GM12878 (cell line): ENCODE measurements at regions not wholly inside any gene's neighbourhood (a gene's known extent, or its start where the extent isn't known, plus 50 kb on each side); places are given as distances from the start of the nearest gene placed in this dataset.

Experiments used
- ATAC-seq: fragments of 200-7000 bp; cut with Tn5 transposase; 3 replicates; pipeline ENCODE4 v1.9.1; 2020; ENCODE audit warnings: mild to moderate bottlenecking, moderate library complexity
- BruUV-seq: library from RNA; stranded (reverse); fragments of 400-500 nt; replicated peaks from 2 replicates; lab custom pipeline; 2021; lab: Mats Ljungman, UMichigan
- CTCF ChIA-PET: fragments of 300-600 bp; sonication (Branson Sonifier 250); formaldehyde crosslinking; extraction: SDS; loops from one replicate; lab custom pipeline; 2021; ENCODE audit warnings: inconsistent platforms; lab: Yijun Ruan, JAX
- POLR2A ChIA-PET: fragments of 350-600 bp; formaldehyde crosslinking; extraction: SDS; loops from one replicate; lab custom pipeline; 2021; ENCODE audit warnings: inconsistent platforms; lab: Charles Lee
- RAD21 ChIA-PET: fragments of 300-600 bp; sonication (Branson Sonifier 250); formaldehyde crosslinking; loops from one replicate; lab custom pipeline; 2023; ENCODE audit warnings: antibody characterized with exemption; ENCODE audit not compliant: unreplicated experiment; lab: Charles Lee
- SMC1A ChIA-PET: fragments of 300-600 bp; sonication (Branson Sonifier 250); formaldehyde crosslinking; loops from one replicate; lab custom pipeline; 2023; ENCODE audit not compliant: unreplicated experiment, uncharacterized antibody; lab: Charles Lee
- DNase-seq: peaks from one replicate; pipeline ENCODE4 v3.0.0-alpha.2; 2011; ENCODE audit warnings: low read depth, low spot score
- FAIRE-seq: peaks from 3 replicates; lab custom pipeline; 2011; peaks lifted over from hg19 to GRCh38; lab: Jason Lieb, UNC
- H2AFZ ChIP-seq: 2 replicates; pipeline ENCODE4 v1.6.0; 2011; ENCODE audit warnings: low read depth, low read length, control low read depth; ENCODE audit not compliant: control insufficient read depth
- H3K27ac ChIP-seq: 2 replicates; pipeline ENCODE4 v1.5.1; 2011; ENCODE audit warnings: control low read depth; ENCODE audit not compliant: control insufficient read depth, insufficient read depth
- H3K27me3 ChIP-seq, 2 experiments: replicated peaks in 1 of 2; 2 replicates each; pipeline versions ENCODE4 v1.6.0 to v1.6.1; 2011; ENCODE audit warnings: low read length in 1 of 2; ENCODE audit not compliant: control insufficient read depth in 2 of 2, insufficient read depth in 2 of 2
- H3K36me3 ChIP-seq, 2 experiments: 2 replicates each; pipeline ENCODE4 v1.5.1; 2011; ENCODE audit warnings: low read length in 1 of 2; ENCODE audit not compliant: control insufficient read depth in 2 of 2, insufficient read depth in 2 of 2
- H3K4me1 ChIP-seq: 2 replicates; pipeline ENCODE4 v1.6.1; 2011; ENCODE audit warnings: mild to moderate bottlenecking, low read length, moderate library complexity, mixed read lengths; ENCODE audit not compliant: control insufficient read depth, insufficient read depth
- H3K4me2 ChIP-seq: 2 replicates; pipeline ENCODE4 v1.6.0; 2011; ENCODE audit warnings: control low read depth; ENCODE audit not compliant: control insufficient read depth, insufficient read depth
- H3K4me3 ChIP-seq: fragments of 200-600 bp; sonication (generic); 2 replicates; pipeline ENCODE4 v1.5.1; 2016
- H3K79me2 ChIP-seq: 2 replicates; pipeline ENCODE4 v1.6.0; 2011; ENCODE audit warnings: low read length; ENCODE audit not compliant: control insufficient read depth, insufficient read depth
- H3K9ac ChIP-seq: 2 replicates; pipeline ENCODE4 v1.8.0; 2011; ENCODE audit warnings: low read length, control low read depth, mixed read lengths; ENCODE audit not compliant: control insufficient read depth, insufficient read depth
- H3K9me3 ChIP-seq: replicated peaks from 3 replicates; pipeline ENCODE4 v1.5.1; 2011; ENCODE audit warnings: mild to moderate bottlenecking, low read length; ENCODE audit not compliant: control insufficient read depth, insufficient read depth
- H4K20me1 ChIP-seq: 2 replicates; pipeline ENCODE4 v1.6.0; 2011; ENCODE audit not compliant: control insufficient read depth, insufficient read depth
- CBFB ChIP-seq: IDR thresholded peaks from 2 replicates; pipeline ENCODE4 v1.6.1; 2016; ENCODE audit warnings: antibody characterized with exemption, low read depth
- E2F8 ChIP-seq: fragments of 450-650 bp; IDR thresholded peaks from 2 replicates; pipeline ENCODE4 v1.6.1; 2018; ENCODE audit warnings: mild to moderate bottlenecking, low read depth, moderate library complexity; ENCODE audit not compliant: partially characterized antibody
- IKZF1 ChIP-seq: fragments of 450-650 bp; conservative IDR thresholded peaks from 2 replicates; pipeline ENCODE4 v1.6.1; 2017; ENCODE audit warnings: antibody characterized with exemption, mild to moderate bottlenecking
- MYB ChIP-seq: fragments of 150-350 bp; IDR thresholded peaks from 2 replicates; pipeline ENCODE4 v1.6.1; 2014; ENCODE audit warnings: mild to moderate bottlenecking, low read depth, low read length, borderline replicate concordance
- NFIC ChIP-seq: IDR thresholded peaks from 2 replicates; pipeline ENCODE4 v1.6.1; 2012; ENCODE audit warnings: low read depth, mild to moderate bottlenecking, inconsistent platforms, low read length, moderate library complexity
- ZNF274 ChIP-seq: IDR thresholded peaks from one replicate; pipeline ENCODE4 v1.8.0; 2011; ENCODE audit not compliant: insufficient read length, insufficient read depth
- whole genome bisulfite sequencing: methylation state at CpG from one replicate; pipeline ENCODE4 v1.1.6; 2016; ENCODE audit warnings: low lambda C conversion rate; ENCODE audit not compliant: insufficient replicate concordance, insufficient coverage; ENCODE audit errors: missing lambda C conversion rate; 5-methylcytosine and 5-hydroxymethylcytosine counted together
- in situ Hi-C: fragments of 300-500 bp; cut with MboI; formaldehyde crosslinking; loops from 9 replicates; pipeline ENCODE4 v1.14.3; 2018; ENCODE audit warnings: mixed read lengths
- intact Hi-C: fragments of 100-400 bp; cut with micrococcal nuclease; formaldehyde crosslinking; loops from one replicate; pipeline ENCODE4 v1.14.2; 2022; ENCODE audit not compliant: unreplicated experiment

- WGBS = 35% methylated on average over 8 of the region's 8 CpGs
- ATAC-seq = no peak
- no peak for TF ChIP-seq ZNF274
- no peak for TF ChIP-seq MYB
- TF ChIP-seq E2F8 = no peak
- TF ChIP-seq CBFB = no peak
- TF ChIP-seq IKZF1 = no peak
- no peak for TF ChIP-seq NFIC
- TF ChIP-seq, all 136 proteins: peak for 0
- no peaks in the 10 kb centered on the region for H3K79me2 ChIP-seq
- H3K36me3 ChIP-seq = no peaks in the 10 kb centered on the region
- no TSS peak for BruUV-seq
- no peak for DNase-seq
- in situ Hi-C loops (no loop called here), intact Hi-C loops (no loop called here)
- no peak overlapping the region for H3K4me3 ChIP-seq
- H2AFZ ChIP-seq = no peak overlapping the region
- H3K9me3 ChIP-seq = no peaks in the 10 kb centered on the region
- H3K4me1 ChIP-seq = no peaks in the 10 kb centered on the region
- no peak overlapping the region for H3K27ac ChIP-seq
- RAD21 ChIA-PET = no interaction called here
- SMC1A ChIA-PET = interaction anchor here (0.6 kb wide), 1 partner anchor 30 kb away, joined by 3 read pairs; no protein-coding TSS in a partner anchor
- CTCF ChIA-PET = no interaction called here
- no peak for FAIRE-seq
- no peaks in the 10 kb centered on the region for H4K20me1 ChIP-seq
- POLR2A ChIA-PET = no interaction called here
- no peak overlapping the region for H3K9ac ChIP-seq
- H3K27me3 ChIP-seq = no peaks in the 10 kb centered on the region
- H3K4me2 ChIP-seq = no peak overlapping the region
Measured at GRCh38 chr18:54710074-54710899, 118.0 kb upstream of the RAB27B start.
